DMS114 treated with DMSO at 0.1 percent for 48 hours (cell line): ENCODE measurements at regions not wholly inside any gene's neighbourhood (a gene's known extent, or its start where the extent isn't known, plus 50 kb on each side); places are given as distances from the start of the nearest gene placed in this dataset.

Experiments
- DNase-seq: peaks from one replicate; lab custom pipeline; 2025; ENCODE audit not compliant: unreplicated experiment; lab: John Stamatoyannopoulos, UW

DNA sequence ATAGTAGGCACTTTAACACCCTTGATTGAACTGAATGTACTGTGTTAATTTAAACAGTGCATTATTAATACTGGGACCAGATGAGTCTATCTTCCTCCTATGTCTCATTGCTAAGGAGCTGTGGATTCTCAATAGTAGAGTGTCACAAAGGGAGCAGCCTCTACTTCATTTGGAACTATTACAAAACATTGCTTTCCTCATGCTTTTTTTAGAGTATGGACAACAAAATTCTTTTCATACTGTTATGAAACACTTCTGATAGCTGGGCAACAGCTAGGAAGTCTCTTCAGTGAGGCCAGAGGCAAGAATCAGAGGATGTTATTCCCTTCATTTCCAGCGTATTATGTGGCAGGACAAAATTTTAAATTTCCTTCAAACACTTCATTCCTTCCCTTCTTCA lies 160.8 kb downstream of the FBXO8 start:
- no peak for DNase-seq

DNA sequence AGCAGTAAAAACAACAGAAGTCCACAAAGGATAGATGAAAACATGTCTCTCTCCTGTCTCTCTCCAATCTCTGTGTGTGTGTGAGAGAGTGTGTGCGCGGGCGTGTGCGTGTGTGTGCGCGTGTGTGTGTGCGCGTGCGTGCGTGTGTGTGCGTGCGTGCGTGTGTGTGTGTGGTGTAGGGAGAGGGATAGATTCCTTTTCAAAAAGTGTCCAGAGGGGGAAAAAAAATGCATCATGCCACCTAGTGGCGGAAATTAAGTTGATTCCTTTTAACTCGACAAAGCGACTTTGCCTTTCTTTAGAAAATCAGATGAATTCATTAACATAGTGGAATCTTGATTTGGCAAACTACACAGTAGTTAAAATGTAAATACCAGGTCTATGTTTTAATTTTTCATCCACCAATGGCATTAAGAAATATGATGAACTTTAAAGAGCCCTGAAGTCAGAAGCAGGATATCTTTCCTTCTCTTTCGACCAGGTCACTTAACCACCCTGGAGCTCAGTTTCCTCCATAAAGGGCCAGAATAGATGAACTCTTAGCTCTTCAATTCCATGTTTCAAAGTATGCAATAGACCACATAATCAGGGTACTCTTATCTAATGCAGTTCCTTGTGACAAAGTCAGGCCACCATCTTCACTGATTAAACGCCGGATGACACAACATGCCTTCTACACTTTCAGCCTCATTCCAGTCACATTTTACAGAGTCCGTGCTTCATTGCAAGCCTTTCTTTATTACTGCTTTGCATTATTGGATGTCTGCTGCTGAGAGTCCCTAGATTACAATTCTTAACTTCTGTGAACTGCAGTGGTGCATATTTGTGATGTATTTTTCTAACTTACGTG lies 162.8 kb downstream of the FBXO8 start:
- DNase-seq, result peak; percentile 61

DNA sequence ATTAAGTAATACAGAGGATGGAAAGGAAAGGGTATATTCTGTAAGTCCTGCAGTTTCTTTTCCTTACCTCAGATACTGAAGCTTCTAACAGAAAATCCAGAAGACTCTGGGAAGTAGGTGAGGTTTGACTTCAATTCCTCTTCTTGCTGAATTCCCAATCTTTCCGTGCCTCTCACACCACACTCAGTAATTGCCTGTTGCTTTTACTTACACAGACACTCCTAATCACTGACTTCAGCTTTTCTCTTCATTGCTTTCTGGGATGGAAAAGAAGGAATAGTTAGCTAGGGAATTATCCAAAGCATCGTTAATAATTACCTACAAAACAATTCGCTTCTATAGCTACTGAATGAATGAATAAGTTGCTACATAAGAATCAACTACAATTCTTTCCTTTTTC lies 163.6 kb downstream of the FBXO8 start:
- no peak for DNase-seq

DNA sequence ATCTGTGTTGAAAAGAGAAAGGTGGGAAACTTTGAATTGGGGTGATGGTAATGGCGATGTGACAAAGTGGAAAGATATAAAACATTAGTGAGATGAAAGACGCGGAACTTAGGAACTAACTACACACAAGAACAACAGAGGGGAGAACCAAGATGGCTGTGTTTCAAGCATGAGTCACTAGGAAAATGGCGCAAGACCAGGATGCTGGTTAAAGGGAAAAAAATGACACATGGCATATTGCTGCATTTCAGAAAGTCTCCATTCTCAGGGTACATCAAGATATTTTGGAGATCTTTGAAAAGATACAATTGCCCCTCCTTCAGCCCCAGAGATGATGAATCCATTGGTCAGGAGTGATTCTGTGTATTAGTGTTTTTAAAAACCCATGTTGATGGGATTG lies 164.4 kb downstream of the FBXO8 start:
- no peak for DNase-seq

DNA sequence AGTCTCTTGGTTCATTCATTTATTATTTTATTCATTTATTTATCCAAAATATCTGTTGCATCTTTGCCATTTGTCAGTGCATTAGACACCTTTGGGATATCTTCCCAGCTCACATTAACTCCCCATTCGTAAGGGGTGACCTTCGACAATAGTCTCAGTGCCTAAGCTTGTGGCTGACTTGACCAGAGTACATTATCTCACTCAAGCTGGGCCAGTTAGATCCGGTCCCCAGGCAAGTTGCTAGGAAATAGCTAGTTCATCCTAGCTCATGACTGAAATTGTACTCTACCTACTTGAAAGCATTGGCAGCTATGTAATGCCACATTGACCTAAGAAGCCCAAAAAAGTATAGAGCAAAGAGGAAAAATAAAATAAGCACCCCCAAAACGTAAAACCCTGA lies 165.3 kb downstream of the FBXO8 start:
- no peak for DNase-seq

DNA sequence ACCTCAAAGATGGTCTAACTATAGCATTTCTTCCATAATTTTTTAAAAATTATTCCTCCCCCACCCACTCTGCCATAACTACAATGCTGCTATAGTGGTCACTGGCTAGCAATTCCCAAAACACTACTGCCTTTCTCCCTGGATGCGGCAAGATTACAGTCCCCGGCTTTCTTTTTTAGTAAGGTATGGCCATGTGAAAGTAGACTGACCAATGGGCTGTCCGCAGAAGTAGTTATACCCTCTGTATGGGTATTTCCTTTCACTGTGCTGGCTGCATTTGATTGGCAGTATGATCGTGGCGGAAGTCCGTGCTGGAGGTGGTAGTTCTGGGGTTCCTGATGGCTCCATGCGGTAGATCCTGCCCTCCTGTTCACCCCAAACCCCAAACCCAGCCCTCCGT lies 166.0 kb downstream of the FBXO8 start:
- no peak for DNase-seq

DNA sequence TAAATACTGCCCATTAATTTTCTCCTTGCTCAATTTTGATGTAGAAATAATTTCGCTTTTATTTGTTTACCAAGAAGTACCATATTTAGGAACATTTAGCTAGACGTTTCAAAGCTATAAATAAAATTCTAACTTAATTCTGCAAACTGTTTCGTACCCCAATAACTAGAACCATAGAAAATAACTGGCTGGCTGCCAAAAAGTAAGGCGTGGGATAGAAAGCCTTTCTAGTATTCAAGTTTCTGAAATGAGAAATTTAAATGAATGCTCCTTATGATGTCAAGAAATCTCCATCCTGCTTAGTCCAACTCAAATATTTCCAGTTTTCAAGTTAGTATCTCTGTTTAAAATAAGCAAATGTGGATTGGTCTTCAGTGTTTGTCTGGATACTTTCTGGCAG lies 167.4 kb downstream of the FBXO8 start:
- no peak for DNase-seq

DNA sequence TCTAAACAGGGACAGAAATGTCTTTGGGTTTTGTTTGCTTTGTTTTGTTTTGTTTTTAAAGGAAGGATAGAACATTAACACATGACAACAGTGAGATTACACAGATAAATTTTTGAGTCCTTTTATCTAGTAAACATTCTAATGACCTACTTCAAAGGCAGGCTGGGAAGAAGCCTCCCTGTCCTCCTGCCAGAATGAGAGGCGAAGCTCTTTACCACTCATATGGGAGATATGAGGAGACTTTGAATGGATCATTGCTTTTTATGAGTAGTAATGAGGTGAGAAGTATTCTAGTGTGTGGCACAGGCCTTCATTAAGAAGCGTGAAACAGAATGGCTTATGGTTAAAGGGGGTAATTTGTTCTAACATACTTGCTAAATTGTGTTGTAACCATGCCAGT lies 172.0 kb downstream of the FBXO8 start:
- no peak for DNase-seq

DNA sequence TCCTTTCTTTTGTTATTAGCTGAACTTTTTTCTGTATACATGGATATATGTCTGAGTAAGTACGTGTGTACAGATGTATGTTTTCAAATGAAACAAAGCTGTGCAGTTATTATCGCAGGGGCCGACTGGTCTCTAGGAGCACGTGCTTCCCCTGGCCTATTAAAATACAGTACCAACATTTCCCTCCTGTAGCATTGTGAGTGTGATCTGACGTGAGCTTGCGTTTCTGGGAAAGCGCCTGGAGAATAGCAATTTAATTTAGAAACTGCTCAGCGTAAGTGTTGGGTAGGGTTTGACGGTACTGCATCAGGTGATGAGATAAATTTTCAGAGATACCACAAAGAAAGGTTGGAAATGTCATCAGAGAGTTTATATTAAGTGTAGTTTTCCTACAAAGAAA lies 173.3 kb downstream of the FBXO8 start:
- DNase-seq, result no peak

DNA sequence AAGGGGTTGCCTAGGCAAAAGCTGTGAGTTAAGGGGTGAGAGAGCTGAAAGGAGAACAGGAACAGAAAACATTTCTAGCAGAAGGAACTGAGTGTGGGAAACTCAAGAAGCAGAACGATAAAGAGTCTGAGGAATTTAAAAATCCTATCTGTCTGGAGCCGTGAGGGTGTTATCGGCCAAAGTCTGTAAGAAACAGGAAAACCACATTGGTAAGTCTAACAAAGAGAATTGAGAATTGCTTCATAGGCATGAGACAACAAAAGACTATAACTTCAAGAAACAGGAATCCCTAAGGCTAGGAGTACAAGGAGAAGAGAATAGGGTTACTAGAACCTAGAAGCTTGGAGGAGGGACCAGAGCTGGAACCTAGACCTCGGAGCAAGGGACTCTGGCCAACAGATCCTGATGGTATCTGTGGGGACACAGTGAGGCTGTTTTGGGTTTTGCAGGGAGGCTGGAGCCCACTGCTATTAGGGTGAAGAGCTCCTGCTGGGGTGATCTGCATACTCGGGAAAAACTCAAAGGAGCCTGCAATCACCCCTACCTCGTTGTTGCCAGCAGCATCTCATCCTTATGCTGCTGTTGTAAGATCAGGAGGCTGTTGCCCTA lies 175.6 kb downstream of the FBXO8 start:
- no peak for DNase-seq

DNA sequence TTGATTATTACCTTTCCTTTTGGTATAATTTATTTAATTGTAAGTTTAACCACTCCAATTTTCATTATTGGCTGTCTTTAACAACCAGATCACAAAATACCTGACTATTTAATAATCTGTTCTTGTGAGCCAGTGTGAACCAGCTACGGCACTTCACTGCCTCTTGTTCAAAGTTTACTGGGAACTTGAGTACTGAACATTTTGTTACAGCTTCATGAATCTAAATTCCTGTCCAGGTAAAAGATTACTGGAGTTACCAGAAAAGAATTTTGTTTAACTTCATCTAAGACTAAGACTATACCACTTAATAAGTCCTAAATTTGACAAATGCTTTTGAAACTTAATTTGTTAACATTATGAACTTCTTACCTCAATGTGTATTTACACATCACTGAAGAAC lies 178.3 kb downstream of the FBXO8 start:
- DNase-seq, result no peak

DNA sequence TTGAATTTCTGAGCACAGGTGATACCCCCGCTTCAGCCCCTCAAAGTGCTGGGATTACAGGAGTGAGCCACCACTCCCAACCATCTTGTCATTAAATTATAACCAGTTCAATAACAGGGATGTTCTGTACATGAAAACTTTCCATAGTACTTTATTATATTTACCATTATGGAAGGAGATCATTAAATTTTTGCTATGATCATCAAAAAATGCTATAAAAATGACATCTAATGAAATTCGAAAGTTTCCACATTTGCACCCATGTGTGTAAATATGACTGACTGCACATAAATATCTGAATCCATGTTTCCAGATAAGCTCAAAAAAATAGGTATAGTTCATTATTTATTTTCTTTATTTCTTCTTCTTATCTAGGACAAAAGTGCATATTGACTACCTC lies 182.6 kb downstream of the FBXO8 start:
- no peak for DNase-seq

DNA sequence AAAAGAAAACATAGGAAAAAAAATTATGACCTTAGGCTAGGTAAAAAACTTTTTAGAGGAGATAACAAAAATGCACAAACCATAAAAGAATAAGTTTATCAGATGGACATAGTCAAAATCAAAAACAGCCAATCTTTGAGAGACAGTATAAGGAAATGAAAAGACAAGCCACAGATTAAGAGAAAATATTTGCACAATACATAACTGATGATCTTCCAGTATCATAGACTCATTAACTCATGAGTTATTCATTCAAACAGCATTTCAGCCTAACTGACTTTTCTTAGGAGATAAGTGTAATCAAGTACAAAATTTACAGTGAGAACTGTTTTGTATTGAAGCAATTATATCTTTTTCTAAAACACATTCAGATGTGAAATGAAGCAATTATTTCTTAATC lies 183.8 kb downstream of the FBXO8 start:
- no peak for DNase-seq

DNA sequence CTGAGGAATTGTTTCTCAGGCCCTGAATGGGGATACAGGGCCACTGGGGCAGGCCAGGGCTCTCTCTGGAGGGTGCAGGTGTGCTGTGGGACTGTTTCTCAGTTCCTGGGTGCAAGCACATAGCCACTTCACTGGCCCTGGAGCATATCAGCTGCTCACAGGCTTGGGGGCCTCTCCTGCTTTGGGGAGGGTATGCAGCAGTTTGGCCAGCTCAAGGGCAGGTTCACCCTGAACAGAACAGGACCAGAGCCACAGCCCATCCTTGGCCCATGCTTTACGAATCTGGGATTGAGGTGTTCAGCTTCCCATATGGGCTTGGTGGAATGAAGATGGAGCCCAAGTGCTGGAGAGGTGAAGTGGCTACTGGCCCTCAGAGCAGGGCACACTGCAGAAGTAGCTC lies 186.5 kb downstream of the FBXO8 start:
- DNase-seq, result no peak

DNA sequence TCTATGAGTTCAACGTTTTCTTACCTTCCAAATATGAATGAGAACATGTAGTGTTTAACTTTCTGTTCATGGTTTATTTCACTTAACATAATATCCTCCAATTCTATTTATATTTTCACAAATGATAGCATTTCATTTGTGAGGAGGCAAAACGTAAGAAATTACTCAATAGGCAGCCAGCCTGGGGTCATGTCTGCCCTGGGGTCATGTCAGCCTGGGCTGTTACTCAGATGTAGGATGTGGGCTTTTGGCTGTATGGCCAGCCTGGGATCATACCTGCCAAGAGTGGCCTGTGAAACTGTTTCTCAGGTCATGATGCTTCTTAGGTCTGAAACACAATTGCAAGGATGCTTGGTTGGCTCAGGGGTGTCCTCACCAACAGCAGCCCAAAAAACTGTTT lies 187.0 kb downstream of the FBXO8 start:
- DNase-seq, result no peak

DNA sequence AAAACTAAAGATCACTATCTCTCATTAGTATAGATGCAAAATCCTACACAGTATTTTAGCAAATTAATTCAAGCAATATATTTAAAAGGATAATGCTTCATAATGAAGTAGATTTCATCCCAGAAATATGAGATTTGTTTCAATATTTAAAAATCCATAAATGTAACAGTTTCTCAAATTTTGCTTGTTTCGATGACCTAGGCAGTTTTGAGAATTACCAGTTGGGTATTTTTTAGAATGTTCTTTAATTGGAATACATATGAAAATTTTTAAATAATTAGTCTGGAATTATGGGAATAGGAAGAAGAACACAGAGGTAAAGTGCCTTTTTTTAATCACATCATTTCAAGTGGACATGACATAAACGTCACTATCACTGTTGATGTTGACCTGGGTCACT lies 192.3 kb downstream of the FBXO8 start:
- DNase-seq, result no peak

DNA sequence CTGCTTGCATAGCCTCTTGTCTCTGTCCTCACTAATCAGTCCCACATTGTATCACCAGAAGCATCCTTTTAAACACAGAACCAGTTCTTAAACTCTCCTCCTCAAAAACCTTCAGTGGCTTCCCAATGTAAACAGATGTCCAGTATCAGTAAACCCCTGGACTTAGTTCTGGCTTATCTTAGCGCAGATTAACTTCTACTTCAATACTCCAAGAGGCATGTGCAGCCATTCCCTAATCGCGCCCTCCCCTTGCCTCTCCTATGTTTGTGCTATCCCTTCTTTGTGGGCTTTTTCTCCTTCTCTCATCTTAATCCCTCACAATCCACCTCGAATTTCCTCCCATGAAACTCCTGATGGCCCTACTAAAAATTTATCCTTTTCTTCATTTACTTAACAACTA lies 193.8 kb downstream of the FBXO8 start:
- no peak for DNase-seq

DNA sequence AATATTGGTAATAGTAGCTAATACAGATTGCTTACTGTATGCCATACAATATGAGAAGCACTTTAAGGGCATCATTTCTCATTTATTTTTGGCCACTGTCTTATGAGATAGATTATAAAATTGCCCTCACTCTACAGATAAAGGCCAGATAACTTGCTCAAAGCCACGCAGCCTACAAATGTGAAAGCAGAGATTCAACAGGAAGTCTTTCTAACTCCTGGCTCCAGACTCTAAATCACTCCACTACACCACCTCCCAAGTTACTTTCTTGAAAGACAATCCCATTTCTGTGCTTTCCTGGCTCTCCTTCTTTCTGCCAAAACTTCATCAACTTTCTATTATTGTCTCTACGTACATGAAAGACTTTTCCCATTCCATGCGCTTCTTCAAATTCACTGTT lies 194.7 kb downstream of the FBXO8 start:
- DNase-seq, result no peak

DNA sequence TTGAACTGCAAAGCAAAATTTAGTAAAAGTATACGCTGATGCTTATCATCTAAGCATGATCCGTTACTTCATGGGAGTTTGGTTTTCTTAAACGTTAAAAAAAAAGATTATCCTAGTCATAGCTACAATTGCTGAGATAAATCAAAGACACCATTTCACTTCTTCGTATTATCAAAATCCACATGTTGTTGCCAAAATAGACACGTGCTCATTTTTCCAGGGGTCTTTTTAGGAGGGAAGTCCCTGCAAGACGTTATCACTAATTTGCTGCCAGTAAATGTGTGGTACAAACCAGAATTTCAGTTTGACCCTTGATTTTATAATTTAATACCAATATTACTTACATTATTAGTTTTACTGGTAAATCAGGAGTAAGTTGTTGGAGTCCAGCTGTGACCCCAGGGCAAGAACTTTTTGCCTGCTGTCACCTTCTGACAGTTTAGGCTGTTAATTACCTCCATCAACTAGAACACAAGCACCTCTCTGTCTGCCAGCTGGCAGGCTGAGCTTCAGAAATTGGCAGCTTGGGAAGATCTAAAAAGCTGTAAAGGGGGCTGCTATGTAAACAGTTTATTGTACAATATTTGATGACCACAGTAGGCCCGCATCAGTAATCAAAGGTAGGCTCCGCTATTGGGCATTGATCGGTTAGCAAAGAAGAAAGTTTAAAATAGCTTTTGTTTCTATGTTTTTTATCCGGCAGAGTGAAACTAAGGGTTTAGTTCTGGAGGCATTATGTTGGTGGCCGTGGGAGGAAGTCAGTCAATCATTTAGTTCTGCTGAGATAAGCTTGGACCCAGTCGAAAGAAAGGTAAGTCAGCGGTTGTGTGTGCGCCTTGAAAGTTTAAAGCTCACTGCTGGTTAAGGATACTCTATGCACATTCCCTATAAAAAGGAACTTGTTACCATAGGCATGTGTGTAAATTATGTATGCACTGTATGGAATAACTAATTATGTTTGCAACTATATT lies 196.4 kb downstream of the FBXO8 start:
- no peak for DNase-seq

DNA sequence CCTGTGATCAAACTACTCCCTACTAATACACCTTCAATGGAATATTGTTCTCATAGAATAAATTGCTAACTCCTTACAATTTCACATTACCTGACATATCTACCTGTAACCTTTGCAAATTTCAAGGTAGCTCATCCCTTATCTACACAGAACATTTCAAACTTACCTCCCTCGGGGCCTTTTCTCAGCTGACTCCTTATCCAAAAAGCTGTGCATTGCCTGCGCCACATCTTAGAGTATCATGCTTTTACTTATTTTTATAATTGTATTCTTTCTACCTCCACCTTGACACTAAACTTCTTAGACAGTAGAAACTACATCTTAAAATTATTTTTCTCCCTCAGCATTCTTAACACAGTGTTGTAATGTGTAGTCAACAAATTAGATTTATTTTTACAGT lies 198.5 kb downstream of the FBXO8 start:
- no peak for DNase-seq

DNA sequence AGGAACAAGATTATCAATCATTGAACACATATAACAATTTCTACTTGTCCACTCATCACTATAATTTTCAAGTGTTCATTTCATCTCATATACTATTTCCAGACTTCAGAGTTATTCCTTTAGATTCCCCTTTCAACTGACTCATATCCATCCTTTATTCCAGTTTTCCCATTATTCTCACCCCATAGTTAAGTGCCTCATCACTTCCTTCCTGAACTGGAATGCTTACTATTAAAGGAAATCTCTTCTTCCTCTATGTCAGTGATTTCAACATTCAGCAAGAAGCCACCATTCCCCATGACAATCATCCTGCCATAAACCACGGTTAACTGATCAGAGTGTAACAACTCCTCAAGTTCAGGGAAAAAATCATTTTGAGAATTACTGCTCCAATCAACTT lies 198.9 kb downstream of the FBXO8 start:
- DNase-seq, result no peak

DNA sequence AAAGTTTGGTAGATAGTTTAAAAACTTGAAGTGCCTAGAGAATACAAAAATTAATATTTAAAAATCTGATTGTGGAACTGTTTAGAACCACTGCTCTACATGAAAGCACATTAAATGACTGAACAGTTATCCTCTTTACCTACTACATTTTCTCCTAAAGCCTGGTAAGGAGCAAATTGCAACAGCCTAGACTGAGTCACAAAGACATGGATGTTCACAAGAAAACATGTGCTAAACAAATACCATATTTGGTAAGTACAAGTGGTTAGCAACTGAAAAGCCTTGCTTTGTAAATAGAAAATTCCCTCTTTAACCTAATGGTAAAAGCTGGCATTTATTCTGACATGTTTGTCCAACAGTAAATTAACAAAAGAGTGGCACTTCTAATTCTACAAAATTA lies 203.1 kb downstream of the FBXO8 start:
- no peak for DNase-seq
